Activated naive CD4-positive, alpha-beta T cell treated with anti-CD3 and anti-CD28 coated beads, Interleukin-2, amount 10 ng/mL, durations not matched to agents 7 days and 5 days (primary cell): ENCODE measurements at regions not wholly inside any gene's neighbourhood (a gene's known extent, or its start where the extent isn't known, plus 50 kb on each side); places are given as distances from the start of the nearest gene placed in this dataset.

Source experiments
- CTCF ChIA-PET: fragments of 350-600 bp; sonication (Branson Sonifier 250); formaldehyde crosslinking; loops from one replicate; lab custom pipeline; 2021; ENCODE audit warnings: antibody characterized with exemption; lab: Charles Lee
- DNase-seq: peaks from one replicate; pipeline ENCODE4 v3.0.0-alpha.2; 2020
- H3K27ac Mint-ChIP-seq: one replicate; pipeline ENCODE4 v1.8.0; 2021; ENCODE audit warnings: mild to moderate bottlenecking, moderate library complexity, mixed read lengths
- H3K27me3 Mint-ChIP-seq: one replicate; pipeline ENCODE4 v1.8.0; 2021; ENCODE audit warnings: mild to moderate bottlenecking, mixed read lengths
- H3K36me3 Mint-ChIP-seq: one replicate; pipeline ENCODE4 v1.8.0; 2021; ENCODE audit warnings: mixed read lengths
- H3K4me1 Mint-ChIP-seq: one replicate; pipeline ENCODE4 v1.8.0; 2021; ENCODE audit warnings: mixed read lengths
- H3K4me3 Mint-ChIP-seq: one replicate; pipeline ENCODE4 v1.8.0; 2021; ENCODE audit warnings: mild to moderate bottlenecking, moderate library complexity, mixed read lengths
- H3K9me3 Mint-ChIP-seq: one replicate; pipeline ENCODE4 v1.8.0; 2021; ENCODE audit warnings: mixed read lengths

GRCh38 chr5:103657301-103657700 is 94.7 kb upstream of the NUDT12 start:
- Mint-ChIP-seq H3K36me3 (no peaks in the 10 kb centered on the region), H3K4me1 (no peaks in the 10 kb centered on the region), H3K9me3 (no peaks in the 10 kb centered on the region), H3K4me3 (no peak overlapping the region), H3K27me3 (no peaks in the 10 kb centered on the region), H3K27ac (no peak overlapping the region)
- CTCF ChIA-PET: no interaction called here
- DNase-seq: no peak

DNA sequence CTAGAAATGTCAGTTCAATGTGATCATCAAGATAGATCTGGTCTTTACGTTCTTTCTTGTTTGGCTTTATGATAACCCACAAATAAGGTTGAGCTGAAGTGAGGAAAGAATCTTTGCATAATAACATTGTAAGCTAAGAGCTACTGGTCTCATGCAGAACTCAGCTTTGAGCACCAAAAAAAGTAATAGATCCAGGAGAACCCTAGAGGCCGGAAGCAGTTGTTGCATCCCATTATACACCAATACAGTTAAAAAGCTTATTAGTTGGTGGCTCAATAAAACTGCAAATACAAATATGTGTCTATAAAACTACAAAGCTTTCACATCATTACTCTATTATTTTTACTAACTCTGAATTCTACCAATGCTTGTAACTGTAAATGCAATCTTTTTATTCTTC is 85.5 kb upstream of the NUDT12 start:
- DNase-seq: no peak
- CTCF ChIA-PET: no interaction called here
- no peaks in the 10 kb centered on the region for H3K4me1 Mint-ChIP-seq
- no peak overlapping the region for H3K27ac Mint-ChIP-seq
- H3K27me3 Mint-ChIP-seq: no peaks in the 10 kb centered on the region
- H3K9me3 Mint-ChIP-seq: no peaks in the 10 kb centered on the region
- H3K4me3 Mint-ChIP-seq: no peak overlapping the region
- no peaks in the 10 kb centered on the region for H3K36me3 Mint-ChIP-seq

GRCh38 chr5:103646698-103647614 is 84.4 kb upstream of the NUDT12 start:
- Mint-ChIP-seq H3K27me3 (no peaks in the 10 kb centered on the region), H3K4me3 (no peak overlapping the region), H3K9me3 (no peaks in the 10 kb centered on the region), H3K4me1 (no peaks in the 10 kb centered on the region), H3K27ac (no peak overlapping the region), H3K36me3 (no peaks in the 10 kb centered on the region)
- CTCF ChIA-PET: no interaction called here
- no peak for DNase-seq

DNA sequence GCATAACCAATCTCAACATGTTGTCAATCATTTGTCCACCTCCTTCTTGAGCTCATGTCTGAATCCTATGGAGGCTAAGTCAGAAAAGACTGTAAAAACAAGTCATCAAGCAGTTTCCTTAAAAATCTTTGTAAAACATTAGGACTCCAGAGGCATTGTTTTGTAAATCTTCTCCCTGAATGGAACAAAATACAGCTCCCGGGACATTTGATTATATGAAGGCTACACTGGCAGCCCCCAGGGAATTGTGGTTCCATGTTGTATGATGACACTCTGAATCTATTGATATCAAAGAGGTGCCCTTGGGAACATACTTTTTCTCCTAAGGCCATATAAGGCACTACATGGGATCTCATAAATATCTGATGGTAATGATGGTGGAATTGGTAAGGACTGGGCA is 83.2 kb upstream of the NUDT12 start:
- Mint-ChIP-seq H3K9me3 (no peaks in the 10 kb centered on the region), H3K36me3 (no peaks in the 10 kb centered on the region), H3K27me3 (no peaks in the 10 kb centered on the region), H3K27ac (no peak overlapping the region), H3K4me1 (no peaks in the 10 kb centered on the region), H3K4me3 (no peak overlapping the region)
- DNase-seq: no peak
- CTCF ChIA-PET: no interaction called here

- Mint-ChIP-seq H3K9me3 (no peaks in the 10 kb centered on the region), H3K27ac (no peak overlapping the region), H3K4me3 (no peak overlapping the region), H3K4me1 (no peaks in the 10 kb centered on the region), H3K27me3 (no peaks in the 10 kb centered on the region), H3K36me3 (no peaks in the 10 kb centered on the region)
- no peak for DNase-seq
- CTCF ChIA-PET: no interaction called here
Observed at GRCh38 chr5:103638979-103639378, 76.4 kb upstream of the NUDT12 start.

DNA sequence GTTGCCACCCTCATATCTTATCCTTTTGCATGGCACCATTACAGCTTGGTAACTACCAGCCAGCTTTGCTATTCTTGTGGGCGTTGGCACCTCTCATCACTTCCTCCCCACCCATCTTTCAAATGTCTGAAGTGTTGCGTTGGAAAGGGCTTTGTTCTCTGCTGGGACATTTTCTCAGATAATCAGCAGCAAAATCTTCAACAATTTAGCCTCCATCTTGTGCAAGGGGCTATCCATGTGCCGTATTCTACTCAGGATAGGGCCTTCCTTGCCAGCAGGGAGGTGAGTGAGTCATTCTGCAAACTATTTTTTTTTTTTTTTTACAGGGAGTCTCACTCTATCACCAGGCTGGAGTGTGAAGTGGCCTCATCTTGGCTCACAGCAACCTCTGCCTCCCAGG is 62.1 kb upstream of the NUDT12 start:
- H3K27me3 Mint-ChIP-seq: no peaks in the 10 kb centered on the region
- H3K36me3 Mint-ChIP-seq: no peaks in the 10 kb centered on the region

GRCh38 chr5:103624035-103624480 is 61.5 kb upstream of the NUDT12 start:
- CTCF ChIA-PET: no interaction called here
- Mint-ChIP-seq H3K27ac (no peak overlapping the region), H3K4me1 (no peaks in the 10 kb centered on the region), H3K4me3 (no peak overlapping the region), H3K36me3 (no peaks in the 10 kb centered on the region), H3K9me3 (no peaks in the 10 kb centered on the region), H3K27me3 (no peaks in the 10 kb centered on the region)
- no peak for DNase-seq

More for the DNA sequence above, 62.1 kb upstream of the NUDT12 start:
- no peaks in the 10 kb centered on the region for H3K4me1 Mint-ChIP-seq
- DNase-seq: no peak
- no peak overlapping the region for H3K4me3 Mint-ChIP-seq
- no peaks in the 10 kb centered on the region for H3K9me3 Mint-ChIP-seq
- CTCF ChIA-PET: no interaction called here
- no peak overlapping the region for H3K27ac Mint-ChIP-seq

DNA sequence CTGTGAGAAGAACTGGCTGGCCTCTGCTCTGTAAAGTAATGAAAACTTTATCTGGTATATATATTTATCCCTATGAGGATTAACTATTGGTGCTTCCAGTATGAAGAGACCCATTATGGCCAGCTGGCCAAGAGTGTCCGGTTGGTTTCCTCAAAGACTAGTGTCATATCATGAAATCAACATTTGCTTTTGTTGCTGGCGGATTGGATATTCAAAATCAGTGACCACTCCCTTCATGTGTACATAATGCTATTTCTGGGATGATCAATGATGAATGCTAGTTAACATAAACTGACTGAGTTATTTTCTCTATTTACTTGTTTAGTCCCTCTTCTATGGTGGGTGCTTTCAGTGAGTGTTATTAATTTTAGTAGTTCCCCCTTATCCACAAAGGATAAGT is 60.8 kb upstream of the NUDT12 start:
- H3K27ac Mint-ChIP-seq: no peak overlapping the region
- no peak overlapping the region for H3K4me3 Mint-ChIP-seq
- H3K4me1 Mint-ChIP-seq: no peaks in the 10 kb centered on the region
- no peaks in the 10 kb centered on the region for H3K9me3 Mint-ChIP-seq
- CTCF ChIA-PET: no interaction called here
- H3K36me3 Mint-ChIP-seq: no peaks in the 10 kb centered on the region
- H3K27me3 Mint-ChIP-seq: no peaks in the 10 kb centered on the region
- no peak for DNase-seq

DNA sequence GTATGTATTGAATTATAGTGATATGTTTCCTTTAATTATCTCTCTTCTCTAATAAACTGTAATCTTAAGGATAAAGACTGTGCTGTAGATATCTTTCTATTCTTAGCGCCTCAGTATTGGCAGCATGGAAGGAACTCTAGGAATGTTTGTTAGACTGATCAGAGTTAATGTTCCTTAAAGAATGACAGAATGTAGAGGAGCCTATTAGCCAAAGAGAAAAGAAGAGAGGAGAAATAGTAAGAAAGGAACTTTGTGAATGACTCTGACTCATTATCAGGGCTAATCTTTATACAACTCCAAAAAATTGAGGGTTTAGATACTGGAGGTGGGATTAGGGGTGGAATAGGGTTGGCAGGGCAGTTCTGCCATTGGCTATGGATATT is 59.0 kb upstream of the NUDT12 start:
- DNase-seq: no peak
- no peak overlapping the region for H3K27ac Mint-ChIP-seq
- no peaks in the 10 kb centered on the region for H3K36me3 Mint-ChIP-seq
- CTCF ChIA-PET: no interaction called here
- no peak overlapping the region for H3K4me3 Mint-ChIP-seq
- H3K27me3 Mint-ChIP-seq: no peaks in the 10 kb centered on the region
- H3K9me3 Mint-ChIP-seq: no peaks in the 10 kb centered on the region
- H3K4me1 Mint-ChIP-seq: no peaks in the 10 kb centered on the region

DNA sequence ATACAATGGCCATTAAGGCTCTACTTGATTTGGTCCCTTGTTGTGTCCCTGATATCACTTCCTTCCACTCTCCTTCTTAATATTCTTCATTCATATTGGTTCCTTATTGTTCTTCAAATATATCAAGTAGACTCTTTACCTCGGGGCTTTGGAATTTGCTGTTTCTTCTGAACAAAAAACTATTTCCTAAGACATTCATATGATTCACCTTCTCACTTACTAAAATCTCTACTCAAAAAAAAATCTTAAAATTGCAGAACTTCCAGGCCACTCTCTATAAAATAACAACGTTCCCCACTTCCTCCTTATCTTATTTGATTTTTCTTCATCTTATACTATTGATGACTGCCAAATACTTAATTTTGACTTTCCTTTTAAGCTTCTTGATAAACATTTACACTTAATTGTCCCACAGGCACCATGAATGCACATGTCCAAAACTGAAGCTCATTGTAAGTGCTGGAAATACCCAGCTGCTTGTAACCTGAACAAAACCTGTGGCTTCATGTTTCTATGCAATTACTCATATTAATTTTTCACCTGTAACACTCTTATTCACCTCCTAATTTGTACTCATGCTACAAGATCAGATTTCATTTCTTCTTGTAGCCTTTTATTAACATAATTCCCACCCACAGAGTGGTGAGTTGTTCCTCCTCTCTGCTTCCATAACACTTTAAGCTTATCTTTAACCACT is 58.4 kb upstream of the NUDT12 start:
- Mint-ChIP-seq H3K4me3 (no peak overlapping the region), H3K4me1 (no peaks in the 10 kb centered on the region), H3K36me3 (no peaks in the 10 kb centered on the region), H3K9me3 (no peaks in the 10 kb centered on the region), H3K27me3 (no peaks in the 10 kb centered on the region), H3K27ac (no peak overlapping the region)
- CTCF ChIA-PET: no interaction called here
- no peak for DNase-seq

DNA sequence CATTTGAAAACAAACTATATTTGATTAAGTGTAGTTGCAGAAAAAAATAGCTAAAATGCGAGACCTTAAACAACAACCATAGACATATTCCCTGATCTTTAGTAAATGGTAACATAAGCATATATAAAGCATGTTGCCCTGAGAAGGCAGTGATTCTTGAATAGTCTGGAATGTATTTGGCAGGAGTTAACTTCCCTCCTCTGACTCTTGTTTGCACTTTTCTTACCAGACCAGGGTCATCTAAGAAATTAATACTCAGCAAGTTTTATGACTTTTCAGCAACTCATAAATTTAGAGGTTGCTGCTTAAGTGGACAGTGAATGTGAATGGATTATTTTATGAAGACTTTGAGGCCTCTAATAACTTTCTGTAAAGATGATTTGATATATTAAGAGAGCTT is 55.3 kb upstream of the NUDT12 start:
- Mint-ChIP-seq H3K27me3 (no peaks in the 10 kb centered on the region), H3K9me3 (no peaks in the 10 kb centered on the region), H3K4me1 (no peaks in the 10 kb centered on the region), H3K36me3 (no peaks in the 10 kb centered on the region), H3K27ac (no peak overlapping the region), H3K4me3 (no peak overlapping the region)
- no peak for DNase-seq
- CTCF ChIA-PET: interaction anchor here (1.0 kb wide), 1 partner anchor 11 kb away, joined by 3 read pairs; no protein-coding TSS in a partner anchor

DNA sequence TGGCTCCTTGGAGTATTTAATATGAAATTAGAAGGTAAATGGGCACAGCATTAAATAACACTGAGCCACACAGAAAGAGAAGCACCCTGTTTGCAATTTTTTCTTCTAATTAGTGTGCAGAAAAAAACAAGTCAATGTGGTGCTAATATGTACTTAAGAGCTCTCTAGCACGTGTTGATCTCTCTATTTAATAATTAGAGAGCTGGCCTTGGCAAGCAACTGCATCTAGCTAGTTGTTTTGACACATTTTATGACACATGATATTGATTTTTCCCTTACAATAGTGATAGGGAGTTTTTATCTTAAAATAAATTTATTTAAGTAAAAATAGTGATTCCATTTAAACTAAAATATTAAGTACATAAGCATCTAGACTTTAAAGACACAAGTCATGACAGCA is 54.5 kb upstream of the NUDT12 start:
- Mint-ChIP-seq H3K27me3 (no peaks in the 10 kb centered on the region), H3K9me3 (no peaks in the 10 kb centered on the region), H3K4me3 (no peak overlapping the region), H3K36me3 (no peaks in the 10 kb centered on the region), H3K27ac (no peak overlapping the region), H3K4me1 (no peaks in the 10 kb centered on the region)
- CTCF ChIA-PET: interaction anchor here (1.0 kb wide), 1 partner anchor 10 kb away, joined by 3 read pairs; no protein-coding TSS in a partner anchor
- DNase-seq: no peak

DNA sequence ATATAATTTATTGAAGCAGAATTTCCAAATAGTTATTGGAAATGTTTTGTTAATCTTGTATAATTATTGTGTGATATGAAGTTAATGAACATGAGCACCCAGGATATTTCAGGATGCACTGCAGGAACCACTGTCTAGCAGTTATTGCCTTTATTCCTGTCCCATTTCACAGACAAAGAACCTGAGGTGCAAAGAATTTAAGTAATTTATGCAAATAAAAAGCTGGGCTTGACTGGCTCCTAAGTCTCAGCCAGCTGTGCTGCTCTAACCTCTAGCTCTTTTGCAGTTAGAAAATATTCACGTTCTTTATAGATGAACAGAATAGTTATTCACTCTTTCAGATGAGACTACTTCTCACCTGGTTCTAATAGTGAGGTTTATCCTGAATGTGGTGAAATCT is 50.0 kb upstream of the NUDT12 start:
- Mint-ChIP-seq H3K27me3 (no peaks in the 10 kb centered on the region), H3K4me1 (no peaks in the 10 kb centered on the region), H3K4me3 (no peak overlapping the region), H3K9me3 (no peaks in the 10 kb centered on the region), H3K27ac (no peak overlapping the region), H3K36me3 (no peaks in the 10 kb centered on the region)
- CTCF ChIA-PET: no interaction called here
- no peak for DNase-seq
